ENCODE measurements at regions not wholly inside any gene's neighbourhood (a gene's known extent, or its start where the extent isn't known, plus 50 kb on each side); places are given as distances from the start of the nearest gene placed in this dataset.

- no peak for DNase-seq
Measured at GRCh38 chr3:8366219-8366810, 135.3 kb upstream of the LMCD1 start.

DNA sequence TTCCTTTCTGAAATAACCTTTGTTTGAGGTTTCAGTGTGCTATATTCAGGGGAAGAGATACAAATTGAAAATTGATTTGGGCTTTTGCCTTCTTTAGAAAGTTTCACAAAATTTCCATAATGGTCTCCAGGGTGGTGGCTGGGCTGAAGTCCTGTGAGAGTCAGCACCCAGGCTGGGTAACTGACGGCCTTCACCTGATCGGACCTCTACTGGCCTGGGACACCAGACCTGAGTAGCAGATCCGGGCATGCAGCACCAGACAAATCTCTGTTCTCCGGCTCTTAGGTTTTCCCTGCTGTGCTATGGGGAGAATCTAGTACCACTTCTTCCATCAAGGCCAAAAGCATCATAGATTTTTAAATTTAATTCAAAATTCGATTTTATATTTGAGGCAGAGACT lies 133.0 kb upstream of the LMCD1 start:
- DNase-seq: no peak

GRCh38 chr3:8369638-8370037 lies 132.0 kb upstream of the LMCD1 start:
- DNase-seq: no peak

- DNase-seq: no peak
Measured at GRCh38 chr3:8371085-8371551, 130.5 kb upstream of the LMCD1 start.

GRCh38 chr3:8371960-8372463 lies 129.6 kb upstream of the LMCD1 start:
- DNase-seq: no peak

GRCh38 chr3:8380904-8381704 lies 120.5 kb upstream of the LMCD1 start:
- no peak for DNase-seq

DNA sequence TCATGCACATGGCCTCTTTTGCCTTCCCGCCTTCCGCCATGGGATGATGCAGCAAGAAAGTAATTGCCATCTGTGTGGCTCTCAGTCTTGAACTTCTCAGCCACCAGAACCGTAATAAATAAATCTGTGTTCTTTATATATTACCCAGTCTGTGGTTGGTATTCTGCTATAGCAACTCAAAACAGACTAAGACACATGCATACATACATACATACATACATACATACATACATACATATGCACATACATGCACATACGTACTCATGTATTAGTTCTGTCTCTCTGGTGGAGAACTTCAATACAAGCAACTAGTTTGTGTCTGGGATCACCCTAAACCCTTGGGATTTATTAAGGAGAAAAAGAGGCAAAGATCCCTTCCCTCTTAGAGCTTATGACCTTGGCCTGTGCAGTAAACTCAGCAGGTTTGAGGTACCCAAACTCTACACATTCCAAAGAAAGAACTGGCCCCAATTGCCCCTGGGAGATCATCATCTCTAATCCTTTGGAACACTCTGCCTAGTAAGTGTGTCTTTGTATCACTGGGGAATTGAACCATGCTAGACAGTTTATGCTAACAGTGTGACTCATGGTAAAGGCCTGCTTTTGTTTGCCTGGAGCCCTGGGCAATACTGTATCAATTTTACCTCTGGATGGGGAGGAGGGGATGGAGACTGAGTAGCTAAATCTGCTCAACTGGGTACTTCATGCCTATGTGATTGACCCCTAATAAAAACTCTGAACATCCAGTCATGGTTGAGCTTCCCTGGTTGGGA lies 115.6 kb upstream of the LMCD1 start:
- DNase-seq: no peak

- no peak for DNase-seq
Measured at GRCh38 chr3:8387571-8387970, 114.1 kb upstream of the LMCD1 start.

GRCh38 chr3:8399686-8400085 lies 101.9 kb upstream of the LMCD1 start:
- DNase-seq: no peak

GRCh38 chr3:8400911-8401310 lies 100.7 kb upstream of the LMCD1 start:
- no peak for DNase-seq

GRCh38 chr3:8403996-8404395 lies 97.6 kb upstream of the LMCD1 start:
- DNase-seq: no peak

DNA sequence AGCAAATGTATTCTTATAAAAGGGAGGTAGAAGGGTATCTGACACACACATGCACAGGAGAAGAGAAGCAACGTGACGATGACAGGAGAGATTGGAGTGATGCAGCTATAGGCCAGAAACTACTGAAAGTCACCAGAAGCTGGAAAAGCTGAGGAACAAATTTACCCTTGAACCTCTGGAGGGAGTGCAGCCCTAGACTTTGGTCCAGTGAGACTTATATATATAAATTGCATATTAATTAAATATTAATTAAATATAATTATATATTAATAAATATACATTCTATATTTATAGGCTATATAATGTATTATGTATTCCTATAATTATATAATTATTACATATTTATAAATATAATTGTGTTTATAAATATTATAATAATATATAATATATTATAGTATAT lies 96.5 kb upstream of the LMCD1 start:
- no peak for DNase-seq

- no peak for DNase-seq
Measured at GRCh38 chr3:8406479-8406878, 95.1 kb upstream of the LMCD1 start.

DNA sequence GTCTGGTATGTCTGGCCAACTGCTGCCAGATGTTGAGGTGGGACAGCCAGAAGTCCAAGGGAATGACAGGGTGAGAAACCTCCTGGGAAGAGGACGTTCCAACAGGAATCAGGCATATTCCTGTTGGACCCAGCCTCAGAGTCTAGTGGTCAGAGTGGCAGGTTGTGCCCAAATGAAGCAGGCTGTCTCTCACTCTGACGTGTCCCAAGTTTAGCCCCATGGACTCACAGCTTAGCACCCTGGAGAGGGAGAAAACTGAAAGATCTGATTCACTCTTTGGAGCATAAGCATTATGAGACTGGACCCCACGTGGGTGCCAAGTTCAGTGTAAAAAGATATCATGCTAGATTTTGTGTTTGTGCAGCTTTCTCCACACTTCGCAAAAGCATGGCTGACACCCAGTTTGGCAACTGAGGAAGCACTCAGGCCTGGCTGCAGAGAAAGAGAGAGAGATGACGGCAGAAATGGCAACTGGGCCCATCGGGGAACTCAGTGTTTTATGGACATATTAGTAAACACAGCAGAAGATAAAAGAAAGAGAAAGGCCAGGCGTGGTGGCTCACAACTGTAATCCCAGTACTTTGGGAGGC lies 88.2 kb upstream of the LMCD1 start:
- DNase-seq: no peak

DNA sequence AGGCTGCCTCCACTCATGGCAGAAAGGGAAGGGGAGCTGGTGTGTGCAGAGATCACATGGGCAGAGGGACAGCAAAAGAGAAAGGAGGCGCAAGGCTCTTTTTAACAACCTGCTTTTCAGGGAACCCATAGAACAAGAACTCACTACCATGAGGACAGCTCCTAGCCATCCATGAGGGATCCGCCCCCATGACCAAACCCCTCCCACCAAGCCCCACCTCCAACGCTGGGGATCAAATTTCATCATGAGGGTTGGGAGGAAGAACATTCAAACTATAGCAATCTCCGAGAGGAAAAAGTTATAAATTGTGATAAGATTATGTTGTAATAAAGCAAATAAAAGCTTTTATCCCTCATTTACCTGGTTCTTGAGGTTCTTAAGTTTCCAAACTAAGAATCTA lies 84.7 kb upstream of the LMCD1 start:
- DNase-seq: peak in 1 of 2 donors; percentile 9

GRCh38 chr3:8420612-8421011 lies 81.0 kb upstream of the LMCD1 start:
- DNase-seq: no peak

- DNase-seq: no peak
Measured at GRCh38 chr3:8421267-8421666, 80.4 kb upstream of the LMCD1 start.

GRCh38 chr3:8421711-8422110 lies 79.9 kb upstream of the LMCD1 start:
- DNase-seq: no peak

- DNase-seq: no peak
Measured at GRCh38 chr3:8423307-8423706, 78.3 kb upstream of the LMCD1 start.

DNA sequence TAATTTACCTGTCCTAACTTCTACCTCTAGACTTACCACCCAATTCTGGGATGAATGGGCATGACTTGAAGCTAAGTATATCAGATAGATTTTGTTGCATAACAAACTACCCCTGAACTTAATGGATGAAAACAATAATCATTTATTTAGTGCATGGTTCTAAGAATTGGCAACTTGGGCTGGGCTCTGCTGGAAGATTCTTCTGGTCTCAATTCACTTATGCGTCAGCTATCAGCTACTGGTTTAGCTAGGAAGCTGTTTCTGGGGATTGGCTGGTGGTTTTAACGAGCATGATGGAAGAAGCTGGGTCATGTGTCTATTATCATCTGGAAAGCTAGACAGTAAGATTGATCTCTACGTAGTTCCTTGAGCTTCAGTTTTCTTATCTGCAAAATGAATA lies 77.3 kb upstream of the LMCD1 start:
- no peak for DNase-seq

GRCh38 chr3:8436661-8437287 lies 64.8 kb upstream of the LMCD1 start:
- no peak for DNase-seq

DNA sequence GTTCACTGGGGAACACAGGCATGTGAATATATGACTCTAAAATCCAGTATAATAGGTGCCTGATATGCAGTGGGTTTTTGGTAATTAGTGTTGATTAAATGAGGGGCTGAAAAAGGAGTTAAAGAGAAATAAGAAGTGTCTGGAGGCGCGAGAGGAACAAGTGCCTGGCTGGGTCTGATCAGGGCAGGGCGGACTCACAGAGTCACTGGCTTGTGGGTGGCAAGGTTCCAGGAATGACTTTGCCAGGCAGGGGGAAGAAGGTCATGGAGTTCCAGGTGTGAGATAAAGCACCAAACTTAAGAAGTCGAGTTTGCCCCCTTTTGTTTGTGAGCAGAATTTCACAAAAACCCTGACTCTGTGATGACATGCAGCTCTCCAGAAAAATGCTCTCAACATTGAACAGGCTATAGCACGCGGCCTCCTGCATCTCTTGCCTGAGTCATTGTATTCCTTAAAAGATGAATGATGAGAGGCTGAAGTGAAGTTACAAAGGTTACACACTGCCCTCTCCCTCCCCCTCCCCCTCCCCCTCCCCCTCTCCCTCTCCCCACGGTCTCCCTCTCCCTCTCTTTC lies 63.0 kb upstream of the LMCD1 start:
- DNase-seq: no peak

Data from CD4-positive, alpha-beta T cell treated with Interleukin-4 for 1 hour (primary cell).